ENCODE measurements at regions not wholly inside any gene's neighbourhood (a gene's known extent, or its start where the extent isn't known, plus 50 kb on each side); places are given as distances from the start of the nearest gene placed in this dataset.

- TF ChIP-seq CTCF (IDR thresholded peaks at IDR 0.05) (no peak), POLR2AphosphoS5 (IDR thresholded peaks at IDR 0.05) (no peak)
Measured at GRCh38 chr2:136308611-136309010, 190.7 kb upstream of the CXCR4 start.

All from gastroesophageal sphincter (tissue), 3 donors.